HepG2 (cell line): ENCODE measurements at regions not wholly inside any gene's neighbourhood (a gene's known extent, or its start where the extent isn't known, plus 50 kb on each side); places are given as distances from the start of the nearest gene placed in this dataset.

Experiments
- ATAC-seq: fragments of 200-7000 bp; cut with Tn5 transposase; 3 replicates; pipeline ENCODE4 v1.9.1; 2020; ENCODE audit warnings: mild to moderate bottlenecking, moderate library complexity
- BruUV-seq: library from RNA; stranded (reverse); fragments of 400-500 nt; replicated peaks from 2 replicates; lab custom pipeline; 2021; lab: Mats Ljungman, UMichigan
- CTCF ChIA-PET: fragments of 300-600 bp; formaldehyde crosslinking; extraction: SDS; loops from one replicate; lab custom pipeline; 2021; ENCODE audit warnings: low total read pairs, inconsistent platforms, low intra/inter-chr PET ratio; lab: Yijun Ruan, JAX
- POLR2A ChIA-PET: fragments of 350-600 bp; sonication (Branson Sonifier 250); formaldehyde crosslinking; loops from one replicate; lab custom pipeline; 2020; ENCODE audit warnings: antibody characterized with exemption, inconsistent platforms; lab: Yijun Ruan, JAX
- DNase-seq: peaks from one replicate; pipeline ENCODE4 v3.0.0-alpha.2; 2015; ENCODE audit warnings: low spot score
- FAIRE-seq: peaks from 3 replicates; lab custom pipeline; 2011; peaks lifted over from hg19 to GRCh38; lab: Jason Lieb, UNC
- H2AFZ ChIP-seq: one replicate; pipeline ENCODE4 v1.6.1; 2011; ENCODE audit warnings: low read length, inconsistent platforms
- H3K27ac ChIP-seq: fragments of 300-600 bp; 3 replicates; pipeline ENCODE4 v1.8.0; 2011; ENCODE audit warnings: mixed run types, mild to moderate bottlenecking, mixed read lengths, low read length, inconsistent platforms; ENCODE audit not compliant: insufficient read depth; ENCODE audit errors: extremely low read length
- H3K27me3 ChIP-seq, 2 experiments: fragments of 200-600 bp in 1 of 2; 2 replicates in 1 of 2; 3 replicates in 1 of 2; pipeline versions ENCODE4 v1.6.0 to v1.8.0; 2011; ENCODE audit warnings: low read length in 2 of 2, mild to moderate bottlenecking in 2 of 2, moderate library complexity in 2 of 2, inconsistent platforms in 1 of 2; ENCODE audit not compliant: insufficient read depth in 2 of 2, control insufficient read depth in 1 of 2
- H3K36me3 ChIP-seq, 2 experiments: fragments of 200-600 bp in 1 of 2; replicated peaks in 1 of 2; 2 replicates in 1 of 2; 3 replicates in 1 of 2; pipeline versions ENCODE4 v1.5.1 to v1.8.0; 2011; ENCODE audit warnings: low read length in 2 of 2, inconsistent platforms in 1 of 2; ENCODE audit not compliant: insufficient read depth in 2 of 2, control insufficient read depth in 1 of 2
- H3K4me1 ChIP-seq: 2 replicates; pipeline ENCODE4 v1.5.1; 2012; ENCODE audit warnings: low read length, inconsistent platforms; ENCODE audit not compliant: insufficient read depth
- H3K4me2 ChIP-seq: 2 replicates; pipeline ENCODE4 v1.6.0; 2011; ENCODE audit warnings: low read depth, low read length, inconsistent platforms
- H3K4me3 ChIP-seq, 3 experiments: fragments of 200-600 bp in 1 of 3; sonication (generic), shearing (Covaris generic) in 1 of 3; replicated peaks in 1 of 3; 2 replicates each; pipeline ENCODE4 v1.5.1; 2011 to 2016; ENCODE audit warnings: low read length in 3 of 3, inconsistent platforms in 2 of 3, low read depth in 2 of 3, mild to moderate bottlenecking in 2 of 3, control low read depth in 1 of 3, mixed read lengths in 1 of 3; ENCODE audit not compliant: insufficient read depth in 1 of 3
- H3K79me2 ChIP-seq: one replicate; pipeline ENCODE4 v1.6.1; 2011; ENCODE audit warnings: low read length, inconsistent platforms; ENCODE audit not compliant: insufficient read depth
- H3K9ac ChIP-seq: 2 replicates; pipeline ENCODE4 v1.6.0; 2011; ENCODE audit warnings: mild to moderate bottlenecking, low read depth, low read length, inconsistent platforms; ENCODE audit not compliant: insufficient read depth
- H3K9me3 ChIP-seq: 2 replicates; pipeline ENCODE4 v1.5.1; 2012; ENCODE audit warnings: mild to moderate bottlenecking, low read length
- H4K20me1 ChIP-seq: 2 replicates; pipeline ENCODE4 v1.6.0; 2011; ENCODE audit warnings: inconsistent platforms, mild to moderate bottlenecking, low read length, moderate library complexity; ENCODE audit not compliant: insufficient read depth
- GRHL1 ChIP-seq: sonication (generic); formaldehyde crosslinking; conservative IDR thresholded peaks from 2 replicates; pipeline ENCODE4 v1.8.0; 2022; ENCODE audit warnings: missing genetic modification reagents
- HES4 ChIP-seq: sonication (generic); formaldehyde crosslinking; IDR thresholded peaks from 2 replicates; pipeline ENCODE4 v1.9.0; 2021; ENCODE audit warnings: mild to moderate bottlenecking, missing genetic modification reagents, borderline replicate concordance
- RXRB ChIP-seq: IDR thresholded peaks from 2 replicates; pipeline ENCODE4 v1.6.1; 2016; ENCODE audit warnings: borderline replicate concordance, missing genetic modification reagents, missing compliant biosample characterization
- SMAD3 ChIP-seq: sonication (generic); formaldehyde crosslinking; IDR thresholded peaks from 2 replicates; pipeline ENCODE4 v1.4.0; 2020; ENCODE audit warnings: missing genetic modification reagents
- SP140L ChIP-seq: sonication (generic); formaldehyde crosslinking; IDR thresholded peaks from 2 replicates; pipeline ENCODE4 v1.4.0; 2020; ENCODE audit warnings: missing genetic modification reagents, borderline replicate concordance
- TBL1XR1 ChIP-seq: fragments of 150-350 bp; IDR thresholded peaks from 2 replicates; pipeline ENCODE4 v1.6.1; 2014; ENCODE audit warnings: borderline replicate concordance, low read length; ENCODE audit not compliant: partially characterized antibody
- TOE1 ChIP-seq: sonication (generic); formaldehyde crosslinking; IDR thresholded peaks from 2 replicates; pipeline ENCODE4 v1.4.0; 2020; ENCODE audit warnings: mild to moderate bottlenecking, missing genetic modification reagents
- ZNF225 ChIP-seq: sonication (generic); formaldehyde crosslinking; IDR thresholded peaks from 2 replicates; pipeline ENCODE4 v1.4.0; 2020; ENCODE audit warnings: mild to moderate bottlenecking, missing genetic modification reagents
- whole genome bisulfite sequencing: methylation state at CpG from one replicate; pipeline ENCODE4 v1.1.6; 2017; ENCODE audit warnings: low lambda C conversion rate; 5-methylcytosine and 5-hydroxymethylcytosine counted together
- in situ Hi-C: cut with HindIII; loops from 2 replicates; pipeline ENCODE4 v1.10.0; 2017; ENCODE audit warnings: low pct_unique_long_range_greater_than_20kb; ENCODE audit not compliant: extremely low pct_ligation_motif_present
- intact Hi-C: fragments of 100-400 bp; cut with micrococcal nuclease; formaldehyde crosslinking; loops from one replicate; pipeline ENCODE4 v1.10.0; 2022; ENCODE audit not compliant: unreplicated experiment

GRCh38 chr10:113319479-113319878 is 233.4 kb upstream of the HABP2 start (continued):
- no peak for TF ChIP-seq GRHL1
- TF ChIP-seq ZNF225 (CRISPR knock-in tag), result no peak

- Histone ChIP-seq H3K27ac (no peak overlapping the region), H2AFZ (no peak overlapping the region), H3K4me3 (no peak overlapping the region), H3K27me3 (peaks cover 1 to 31% of the 10 kb centered on the region in 2 experiments; a peak in 4 of 5 replicates), H3K9ac (no peak overlapping the region), H4K20me1 (no peaks in the 10 kb centered on the region), H3K9me3 (peaks cover 4% of the 10 kb centered on the region; the same call in 1 of the 2 replicates), H3K36me3 (no peaks in the 10 kb centered on the region), H3K4me1 (no peaks in the 10 kb centered on the region), H3K4me2 (no peak overlapping the region), H3K79me2 (no peaks in the 10 kb centered on the region)
- WGBS, result 45% methylated on average over 7 of the region's 8 CpGs
- no peak for TF ChIP-seq TOE1
- TF ChIP-seq SMAD3 (CRISPR knock-in tag), result no peak
- no peak for TF ChIP-seq TBL1XR1
- TF ChIP-seq RXRB (CRISPR knock-in tag), result no peak
- no peak for TF ChIP-seq SP140L (CRISPR knock-in tag)
- no peak for TF ChIP-seq HES4
- CTCF ChIA-PET, result no interaction called here
- no peak for DNase-seq
- no TSS peak for BruUV-seq
- POLR2A ChIA-PET, result no interaction called here
- no peak for FAIRE-seq
- intact Hi-C loops, result no loop called here
- ATAC-seq, result no peak
- in situ Hi-C loops, result no loop called here
Observed at GRCh38 chr10:113320211-113320610, 232.6 kb upstream of the HABP2 start.
